OCI-LY1 (cell line): ENCODE measurements at regions not wholly inside any gene's neighbourhood (a gene's known extent, or its start where the extent isn't known, plus 50 kb on each side); places are given as distances from the start of the nearest gene placed in this dataset.

Source experiments
- EZH2 ChIP-seq: fragments of 200-600 bp; sonication (generic), shearing (Covaris generic); IDR thresholded peaks from 2 replicates; pipeline ENCODE4 v1.8.0; 2017; ENCODE audit warnings: borderline replicate concordance, mixed run types, mild to moderate bottlenecking, antibody characterized with exemption, low read length, moderate library complexity, mixed read lengths
- TF ChIP-seq, protein P1 (sequence below): fragments of 200-600 bp; sonication (generic), shearing (Covaris generic); IDR thresholded peaks from 2 replicates; pipeline ENCODE4 v1.5.1; 2017; ENCODE audit warnings: mild to moderate bottlenecking, antibody characterized with exemption, low read length, moderate library complexity, mixed read lengths

GRCh38 chr14:30115756-30116155, 188.1 kb upstream of the PRKD1 start:
- TF ChIP-seq EZH2 = no peak
- TF ChIP-seq, protein P1, sequence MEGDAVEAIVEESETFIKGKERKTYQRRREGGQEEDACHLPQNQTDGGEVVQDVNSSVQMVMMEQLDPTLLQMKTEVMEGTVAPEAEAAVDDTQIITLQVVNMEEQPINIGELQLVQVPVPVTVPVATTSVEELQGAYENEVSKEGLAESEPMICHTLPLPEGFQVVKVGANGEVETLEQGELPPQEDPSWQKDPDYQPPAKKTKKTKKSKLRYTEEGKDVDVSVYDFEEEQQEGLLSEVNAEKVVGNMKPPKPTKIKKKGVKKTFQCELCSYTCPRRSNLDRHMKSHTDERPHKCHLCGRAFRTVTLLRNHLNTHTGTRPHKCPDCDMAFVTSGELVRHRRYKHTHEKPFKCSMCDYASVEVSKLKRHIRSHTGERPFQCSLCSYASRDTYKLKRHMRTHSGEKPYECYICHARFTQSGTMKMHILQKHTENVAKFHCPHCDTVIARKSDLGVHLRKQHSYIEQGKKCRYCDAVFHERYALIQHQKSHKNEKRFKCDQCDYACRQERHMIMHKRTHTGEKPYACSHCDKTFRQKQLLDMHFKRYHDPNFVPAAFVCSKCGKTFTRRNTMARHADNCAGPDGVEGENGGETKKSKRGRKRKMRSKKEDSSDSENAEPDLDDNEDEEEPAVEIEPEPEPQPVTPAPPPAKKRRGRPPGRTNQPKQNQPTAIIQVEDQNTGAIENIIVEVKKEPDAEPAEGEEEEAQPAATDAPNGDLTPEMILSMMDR = no peak
